PC-9 (cell line): ENCODE measurements at regions not wholly inside any gene's neighbourhood (a gene's known extent, or its start where the extent isn't known, plus 50 kb on each side); places are given as distances from the start of the nearest gene placed in this dataset.

Source experiments
- CTCF ChIP-seq: fragments of 200-600 bp; sonication (generic); conservative IDR thresholded peaks from 2 replicates; pipeline ENCODE4 v1.6.1; 2017; ENCODE audit warnings: mixed run types, antibody characterized with exemption, mild to moderate bottlenecking, moderate library complexity
- EZH2 ChIP-seq: fragments of 200-600 bp; sonication (generic); IDR thresholded peaks from 2 replicates; pipeline ENCODE4 v1.8.0; 2017; ENCODE audit warnings: antibody characterized with exemption, low read depth

GRCh38 chr7:153835712-153836265 lies 216.4 kb upstream of the DPP6 start:
- TF ChIP-seq CTCF (no peak), EZH2 (no peak)
